ENCODE measurements at regions not wholly inside any gene's neighbourhood (a gene's known extent, or its start where the extent isn't known, plus 50 kb on each side); places are given as distances from the start of the nearest gene placed in this dataset.

- no peak for TF ChIP-seq CTCF (IDR thresholded peaks at IDR 0.05; ENCODE audit: unreplicated experiment)
- no peak for DNase-seq (ENCODE audit: unreplicated experiment)
- peaks cover 3% of the 10 kb centered on the region for H3K36me3 Mint-ChIP-seq (ENCODE audit: insufficient read depth, unreplicated experiment)
- CTCF ChIA-PET, result no interaction called here
- H3K4me1 Mint-ChIP-seq (ENCODE audit: insufficient read depth, unreplicated experiment), result no peaks in the 10 kb centered on the region
- BruUV-seq (replicated peaks), result no TSS peak
- no peak overlapping the region for H3K27ac Mint-ChIP-seq (ENCODE audit: low read depth, unreplicated experiment)
- H3K4me3 Mint-ChIP-seq (ENCODE audit: unreplicated experiment), result no peak overlapping the region
- intact Hi-C loops (cut with micrococcal nuclease), result no loop called here
- POLR2A ChIA-PET, result interaction anchor here (0.6 to 0.7 kb wide), 2 partner anchors 28 to 889 kb away, joined by 3 to 4 read pairs; no protein-coding TSS in a partner anchor
- peaks cover 14% of the 10 kb centered on the region for H3K9me3 Mint-ChIP-seq (ENCODE audit: unreplicated experiment)
- H3K27me3 Mint-ChIP-seq (ENCODE audit: insufficient read depth, unreplicated experiment), result no peaks in the 10 kb centered on the region
These were observed 875.1 kb downstream of the EPHA4 start for GRCh38 chr2:220697011-220697410.

- ChIA-PET POLR2A (no interaction called here), CTCF (interaction anchor here (0.5 kb wide), 1 partner anchor 12 kb away, joined by 3 read pairs; no protein-coding TSS in a partner anchor)
- BruUV-seq (replicated peaks), result no TSS peak
- H3K27me3 Mint-ChIP-seq (ENCODE audit: insufficient read depth, unreplicated experiment), result no peaks in the 10 kb centered on the region
- peaks cover 5% of the 10 kb centered on the region for H3K36me3 Mint-ChIP-seq (ENCODE audit: insufficient read depth, unreplicated experiment)
- no peak for TF ChIP-seq CTCF (IDR thresholded peaks at IDR 0.05; ENCODE audit: unreplicated experiment)
- intact Hi-C loops (cut with micrococcal nuclease), result loop anchor here (5.0 kb wide), 1 partner anchor 871 kb away; the partner anchor contains the start of gene EPHA4
- DNase-seq (ENCODE audit: unreplicated experiment), result no peak
- no peak overlapping the region for H3K27ac Mint-ChIP-seq (ENCODE audit: low read depth, unreplicated experiment)
- no peak overlapping the region for H3K4me3 Mint-ChIP-seq (ENCODE audit: unreplicated experiment)
- H3K4me1 Mint-ChIP-seq (ENCODE audit: insufficient read depth, unreplicated experiment), result no peaks in the 10 kb centered on the region
- peaks cover 14% of the 10 kb centered on the region for H3K9me3 Mint-ChIP-seq (ENCODE audit: unreplicated experiment)
These were observed 871.0 kb downstream of the EPHA4 start for GRCh38 chr2:220701115-220701514.

GRCh38 chr2:220703279-220703678, 868.8 kb downstream of the EPHA4 start:
- H3K4me1 Mint-ChIP-seq (ENCODE audit: insufficient read depth, unreplicated experiment), result no peaks in the 10 kb centered on the region
- DNase-seq (ENCODE audit: unreplicated experiment), result no peak
- H3K9me3 Mint-ChIP-seq (ENCODE audit: unreplicated experiment), result peaks cover 14% of the 10 kb centered on the region
- POLR2A ChIA-PET, result no interaction called here
- H3K36me3 Mint-ChIP-seq (ENCODE audit: insufficient read depth, unreplicated experiment), result peaks cover 5% of the 10 kb centered on the region
- TF ChIP-seq CTCF (IDR thresholded peaks at IDR 0.05; ENCODE audit: unreplicated experiment), result no peak
- BruUV-seq (replicated peaks), result no TSS peak
- intact Hi-C loops (cut with micrococcal nuclease), result loop anchor here (5.0 kb wide), 1 partner anchor 869 kb away; the partner anchor contains the start of gene EPHA4
- H3K27me3 Mint-ChIP-seq (ENCODE audit: insufficient read depth, unreplicated experiment), result no peaks in the 10 kb centered on the region
- no peak overlapping the region for H3K4me3 Mint-ChIP-seq (ENCODE audit: unreplicated experiment)
- CTCF ChIA-PET, result interaction anchor here (0.8 kb wide), 1 partner anchor 515 kb away, joined by 3 read pairs; no protein-coding TSS in a partner anchor
- no peak overlapping the region for H3K27ac Mint-ChIP-seq (ENCODE audit: low read depth, unreplicated experiment)

- peaks cover 14% of the 10 kb centered on the region for H3K9me3 Mint-ChIP-seq (ENCODE audit: unreplicated experiment)
- no peak overlapping the region for H3K4me3 Mint-ChIP-seq (ENCODE audit: unreplicated experiment)
- intact Hi-C loops (cut with micrococcal nuclease), result loop anchor here (5.0 kb wide), 1 partner anchor 868 kb away; the partner anchor contains the start of gene EPHA4
- H3K27ac Mint-ChIP-seq (ENCODE audit: low read depth, unreplicated experiment), result no peak overlapping the region
- no TSS peak for BruUV-seq (replicated peaks)
- no peak for TF ChIP-seq CTCF (IDR thresholded peaks at IDR 0.05; ENCODE audit: unreplicated experiment)
- no peaks in the 10 kb centered on the region for H3K27me3 Mint-ChIP-seq (ENCODE audit: insufficient read depth, unreplicated experiment)
- H3K4me1 Mint-ChIP-seq (ENCODE audit: insufficient read depth, unreplicated experiment), result no peaks in the 10 kb centered on the region
- DNase-seq (ENCODE audit: unreplicated experiment), result no peak
- ChIA-PET CTCF (interaction anchor here (0.8 kb wide), 1 partner anchor 515 kb away, joined by 3 read pairs; no protein-coding TSS in a partner anchor), POLR2A (interaction anchor here (0.7 kb wide), 1 partner anchor 248 kb away, joined by 3 read pairs; no protein-coding TSS in a partner anchor)
- peaks cover 5% of the 10 kb centered on the region for H3K36me3 Mint-ChIP-seq (ENCODE audit: insufficient read depth, unreplicated experiment)
These were observed 868.0 kb downstream of the EPHA4 start for GRCh38 chr2:220704081-220704480.
